Fibroblast of skin of abdomen (primary cell): ENCODE measurements at regions not wholly inside any gene's neighbourhood (a gene's known extent, or its start where the extent isn't known, plus 50 kb on each side); places are given as distances from the start of the nearest gene placed in this dataset.

Experiments
- DNase-seq: peaks from one replicate; pipeline ENCODE4 v3.0.0-alpha.2; 2013

GRCh38 chr18:45447355-45448265 lies 167.7 kb upstream of the SLC14A2 start:
- DNase-seq: no peak

DNA sequence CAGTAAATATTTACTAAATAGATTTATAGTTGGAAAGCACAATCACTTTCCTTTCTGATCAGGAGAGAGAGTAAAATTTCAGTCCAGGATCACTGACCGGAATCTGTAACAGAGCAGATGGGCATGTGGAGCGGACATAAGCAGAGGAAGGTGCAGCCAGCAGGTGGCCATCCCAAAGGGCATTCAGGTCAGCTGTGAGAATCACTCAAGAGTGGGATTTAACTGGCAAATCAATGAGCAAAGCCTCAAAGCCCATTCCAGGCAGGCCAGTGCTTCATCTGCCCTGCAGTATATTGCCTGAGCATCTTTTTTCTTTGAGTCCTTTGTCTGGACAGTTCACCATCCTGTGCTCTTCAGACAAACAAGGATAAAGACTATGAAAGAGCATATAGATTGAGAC lies 166.4 kb upstream of the SLC14A2 start:
- DNase-seq: no peak

DNA sequence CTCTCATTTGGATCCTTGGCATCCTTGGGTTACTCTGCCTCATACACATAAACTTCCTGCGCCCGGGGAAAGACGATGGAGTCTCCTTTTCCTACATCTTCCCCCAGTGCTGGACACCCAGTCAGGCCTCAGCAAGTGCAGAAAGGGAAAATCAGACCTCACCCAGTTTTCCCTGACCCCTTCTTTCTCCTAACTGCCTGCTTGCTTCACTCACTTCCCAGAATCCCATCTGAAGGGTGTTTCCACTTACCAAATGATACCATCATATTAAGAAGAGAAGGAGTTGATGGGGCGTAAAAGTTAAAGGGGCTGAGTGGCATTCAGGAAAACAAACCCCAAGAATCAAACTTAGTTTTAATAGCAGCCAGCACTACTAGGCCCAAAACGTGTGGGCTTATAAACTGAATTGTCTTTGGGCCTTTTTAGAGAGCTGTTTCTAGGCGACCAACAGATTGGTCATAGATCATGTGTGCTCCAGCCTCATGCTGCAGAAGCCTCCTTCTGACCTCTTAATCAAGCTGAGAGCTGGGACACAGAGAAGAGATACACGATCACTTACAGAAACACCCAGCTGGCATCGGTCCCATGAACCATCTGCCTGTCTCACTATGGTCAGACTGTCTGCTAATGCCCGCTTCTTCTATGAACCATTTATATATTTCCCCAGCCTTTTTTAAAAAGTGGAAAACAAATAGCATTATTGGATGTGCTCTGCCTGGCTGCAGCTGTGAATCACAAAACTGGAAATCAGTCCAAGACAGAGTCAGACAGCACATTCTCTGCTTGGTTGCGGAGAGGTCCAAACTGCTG lies 165.7 kb upstream of the SLC14A2 start:
- DNase-seq: peak; percentile 71

- DNase-seq: no peak
Observed at GRCh38 chr18:45456090-45457021, 158.9 kb upstream of the SLC14A2 start.

DNA sequence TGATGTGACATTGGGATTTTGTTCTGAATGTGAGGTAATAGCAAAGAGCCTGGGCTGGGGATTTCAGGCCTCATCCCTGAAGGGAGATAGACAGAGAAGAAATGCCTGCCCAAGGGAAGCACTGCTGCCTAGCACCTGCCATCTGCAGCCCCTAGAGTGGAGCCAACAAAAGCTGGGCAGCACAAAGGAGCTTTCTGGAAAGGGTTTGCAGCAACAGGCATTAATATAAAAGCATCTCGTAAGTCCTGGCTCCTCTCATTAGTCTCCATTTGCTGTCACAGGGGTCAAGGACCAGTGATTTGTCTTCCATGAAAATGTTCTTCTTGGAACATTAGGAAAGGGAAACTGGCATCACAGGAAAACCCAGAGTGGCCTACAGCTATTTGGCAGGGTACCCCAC lies 157.2 kb upstream of the SLC14A2 start:
- no peak for DNase-seq

DNA sequence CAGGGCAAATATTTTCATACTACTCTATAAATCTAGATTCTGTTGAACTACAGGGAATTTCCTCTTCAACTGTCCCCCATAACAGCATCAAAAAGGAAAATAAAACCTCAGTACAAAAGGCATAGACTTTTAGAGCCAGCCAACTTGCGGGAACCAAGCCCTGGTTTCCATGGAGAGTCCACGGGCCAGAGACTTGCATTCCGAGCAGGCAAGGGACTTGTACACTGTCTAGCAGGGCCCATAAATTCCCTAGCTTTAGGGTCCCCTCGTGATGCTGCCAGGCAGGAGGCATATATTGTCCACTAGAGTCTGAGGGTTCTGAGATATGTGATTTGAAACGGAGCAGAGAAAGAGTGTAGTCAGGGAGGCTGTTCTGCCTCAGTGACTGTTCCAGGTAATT lies 153.1 kb upstream of the SLC14A2 start:
- DNase-seq: no peak

GRCh38 chr18:45463451-45463850 lies 151.8 kb upstream of the SLC14A2 start:
- no peak for DNase-seq

GRCh38 chr18:45464619-45465018 lies 150.7 kb upstream of the SLC14A2 start:
- DNase-seq: no peak

- no peak for DNase-seq
Observed at GRCh38 chr18:45467293-45467692, 148.0 kb upstream of the SLC14A2 start.

DNA sequence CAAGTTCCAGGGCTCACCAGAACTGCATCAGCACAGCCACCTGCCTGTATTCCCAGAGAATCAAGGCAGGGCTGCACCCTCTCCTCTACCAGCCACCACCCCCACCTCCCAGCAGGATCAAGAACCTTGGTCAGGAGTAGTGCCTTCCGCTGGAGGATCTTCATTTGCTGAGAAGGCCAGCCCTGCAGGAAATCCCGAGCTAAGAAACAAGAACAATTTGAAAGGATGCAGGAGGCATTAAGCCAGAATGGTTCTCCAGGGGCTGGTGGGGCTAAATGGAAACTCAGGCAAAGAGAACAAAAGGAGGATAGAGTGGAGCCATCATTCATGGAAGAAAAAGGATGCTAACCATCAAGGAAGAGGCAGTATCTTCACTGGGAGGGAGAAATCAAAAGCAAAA lies 147.3 kb upstream of the SLC14A2 start:
- DNase-seq: no peak

GRCh38 chr18:45478889-45479288 lies 136.4 kb upstream of the SLC14A2 start:
- DNase-seq: no peak

GRCh38 chr18:45480219-45481015 lies 134.9 kb upstream of the SLC14A2 start:
- no peak for DNase-seq

DNA sequence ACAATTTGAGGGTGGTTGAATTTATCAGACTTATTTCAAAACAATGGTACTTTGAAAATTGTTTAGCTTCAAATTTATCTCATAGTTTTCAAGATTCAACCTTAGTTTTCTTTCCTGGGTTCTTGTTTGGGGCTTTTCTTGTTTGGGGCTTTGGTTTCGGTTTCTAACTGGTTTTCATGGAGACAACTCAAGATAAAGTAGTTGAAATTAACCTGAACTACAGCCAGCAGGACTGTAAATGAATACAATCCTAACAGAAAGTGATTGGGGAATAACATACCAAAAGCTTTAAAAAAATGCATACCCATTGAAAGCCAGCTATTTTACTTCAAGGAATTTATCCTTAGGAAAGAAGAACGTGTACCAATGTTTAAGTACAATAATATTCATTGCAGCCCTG lies 133.5 kb upstream of the SLC14A2 start:
- no peak for DNase-seq

DNA sequence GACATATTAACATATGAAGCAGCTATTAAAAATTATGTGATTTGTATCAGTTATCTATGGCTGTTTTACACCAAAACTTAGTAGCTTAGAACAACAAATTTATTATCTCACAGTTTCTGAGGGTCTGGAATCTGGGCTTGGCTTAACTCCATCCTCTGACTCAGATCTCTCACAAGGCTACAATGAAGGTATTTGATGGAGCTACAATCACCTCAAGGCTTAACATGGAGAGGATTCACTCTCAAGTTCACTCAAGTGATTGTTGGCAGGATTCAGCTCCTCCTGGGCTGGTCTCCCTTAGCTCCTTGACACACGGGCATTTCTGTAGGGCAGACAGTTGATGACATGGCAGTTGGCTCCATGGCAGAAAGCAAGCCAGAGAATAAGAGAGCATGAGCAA lies 133.0 kb upstream of the SLC14A2 start:
- DNase-seq: peak; percentile 45

- DNase-seq: no peak
Observed at GRCh38 chr18:45487581-45487980, 127.7 kb upstream of the SLC14A2 start.

GRCh38 chr18:45488645-45489044 lies 126.6 kb upstream of the SLC14A2 start:
- DNase-seq: no peak

GRCh38 chr18:45493830-45494229 lies 121.4 kb upstream of the SLC14A2 start:
- DNase-seq: no peak

DNA sequence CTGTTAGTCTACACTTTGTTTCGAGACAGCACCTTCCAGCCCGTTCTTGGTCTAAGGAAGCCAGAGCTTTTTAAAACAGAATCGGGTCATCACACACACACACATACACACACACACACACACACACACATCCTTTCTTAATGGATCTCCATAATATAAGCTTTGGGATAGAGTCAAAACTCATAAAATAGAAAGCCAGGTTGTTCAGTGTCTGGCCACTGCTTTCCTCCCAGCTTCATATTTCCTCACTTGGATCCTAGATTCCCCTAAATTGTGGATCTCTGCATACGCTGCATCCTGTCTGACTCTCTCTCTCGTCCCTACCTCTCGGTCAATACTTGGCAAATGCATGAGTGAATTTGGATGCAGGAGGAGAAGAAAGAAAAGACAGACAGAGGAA lies 120.5 kb upstream of the SLC14A2 start:
- DNase-seq: no peak

DNA sequence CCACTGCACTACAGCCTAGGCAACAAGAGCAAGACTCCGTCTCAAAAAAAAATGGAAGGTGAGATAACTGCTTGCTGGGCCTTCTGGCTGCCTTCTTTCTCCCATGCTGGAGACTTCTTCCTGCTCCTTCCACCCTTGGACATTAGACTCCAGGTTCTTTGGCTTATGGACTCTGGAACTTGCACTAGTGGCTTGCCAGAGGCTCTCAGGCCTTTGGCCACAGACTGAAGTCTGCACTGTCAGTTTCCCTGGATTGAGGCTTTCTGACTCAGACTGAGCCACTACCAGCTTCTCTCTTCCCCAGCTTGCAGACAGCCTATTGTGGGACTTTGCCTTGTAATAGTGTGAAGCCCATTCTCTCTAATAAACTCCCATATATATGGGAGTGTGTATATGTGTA lies 118.5 kb upstream of the SLC14A2 start:
- no peak for DNase-seq

GRCh38 chr18:45497595-45498286 lies 117.5 kb upstream of the SLC14A2 start:
- no peak for DNase-seq

DNA sequence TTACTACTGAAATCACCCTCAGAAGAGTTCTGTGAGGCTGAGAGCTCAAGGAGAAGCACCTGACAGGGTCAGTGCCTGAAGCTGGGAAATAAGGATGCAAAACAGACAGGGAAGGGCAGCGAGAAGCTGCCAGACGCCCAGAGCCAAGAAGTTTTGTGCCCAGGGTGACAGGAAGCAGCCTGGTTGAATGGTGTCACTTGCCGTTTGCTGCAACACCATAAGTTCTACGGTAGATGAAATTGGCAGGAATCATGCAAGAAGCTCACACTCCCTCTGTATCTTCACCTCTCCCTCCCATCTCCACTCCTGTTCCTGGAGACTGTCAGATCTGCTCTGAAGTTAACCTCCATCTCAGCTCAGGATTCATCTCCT lies 117.0 kb upstream of the SLC14A2 start:
- no peak for DNase-seq
